HepG2 (cell line): ENCODE measurements at regions not wholly inside any gene's neighbourhood (a gene's known extent, or its start where the extent isn't known, plus 50 kb on each side); places are given as distances from the start of the nearest gene placed in this dataset.

Experiments
- DMTF1 ChIP-seq: sonication (generic); formaldehyde crosslinking; IDR thresholded peaks from 2 replicates; pipeline ENCODE4 v1.4.0; 2020; ENCODE audit warnings: mild to moderate bottlenecking, missing genetic modification reagents
- GPN1 ChIP-seq: sonication (generic); formaldehyde crosslinking; IDR thresholded peaks from 2 replicates; pipeline ENCODE4 v1.5.1; 2020; ENCODE audit warnings: missing genetic modification reagents, borderline replicate concordance
- HNF1A ChIP-seq, 2 experiments: sonication (generic) in 1 of 2; formaldehyde crosslinking in 1 of 2; IDR thresholded peaks; 2 replicates each; pipeline versions ENCODE4 v1.4.0 to v1.6.1; 2016 to 2020; ENCODE audit warnings: borderline replicate concordance in 1 of 2, low read depth in 1 of 2, mild to moderate bottlenecking in 1 of 2, missing genetic modification reagents in 1 of 2
- IRX3 ChIP-seq: sonication (generic); formaldehyde crosslinking; IDR thresholded peaks from 2 replicates; pipeline ENCODE4 v1.8.1; 2023; ENCODE audit warnings: mild to moderate bottlenecking, low read depth, missing genetic modification reagents, borderline replicate concordance
- NFKB2 ChIP-seq: sonication (generic); formaldehyde crosslinking; IDR thresholded peaks from 2 replicates; pipeline ENCODE4 v1.4.0; 2020; ENCODE audit warnings: missing genetic modification reagents, borderline replicate concordance
- PRPF4 ChIP-seq: fragments of 200-400 bp; formaldehyde crosslinking; IDR thresholded peaks from 2 replicates; pipeline ENCODE4 v1.6.1; 2016; ENCODE audit warnings: low read length, low read depth; ENCODE audit not compliant: poor library complexity, severe bottlenecking
- SMYD3 ChIP-seq: sonication (generic); formaldehyde crosslinking; IDR thresholded peaks from 2 replicates; pipeline ENCODE4 v1.8.1; 2023; ENCODE audit warnings: mild to moderate bottlenecking, missing genetic modification reagents
- THAP8 ChIP-seq: sonication (generic); formaldehyde crosslinking; IDR thresholded peaks from 2 replicates; pipeline ENCODE4 v1.5.1; 2020; ENCODE audit warnings: missing genetic modification reagents, mild to moderate bottlenecking, borderline replicate concordance
- ZMYM3 ChIP-seq: sonication (generic); formaldehyde crosslinking; IDR thresholded peaks from 2 replicates; pipeline ENCODE4 v1.5.1; 2020; ENCODE audit warnings: mild to moderate bottlenecking, missing genetic modification reagents
- ZNF362 ChIP-seq: sonication (generic); formaldehyde crosslinking; IDR thresholded peaks from 2 replicates; pipeline ENCODE4 v1.4.0; 2020; ENCODE audit warnings: missing genetic modification reagents, mild to moderate bottlenecking, borderline replicate concordance
- ZNF570 ChIP-seq: sonication (generic); formaldehyde crosslinking; IDR thresholded peaks from 2 replicates; pipeline ENCODE4 v1.4.0; 2020; ENCODE audit warnings: mild to moderate bottlenecking, missing genetic modification reagents, borderline replicate concordance
- ZNF672 ChIP-seq: sonication (generic); formaldehyde crosslinking; IDR thresholded peaks from 2 replicates; pipeline ENCODE4 v1.8.1; 2022; ENCODE audit warnings: missing genetic modification reagents
- ZNF777 ChIP-seq: sonication (generic); formaldehyde crosslinking; IDR thresholded peaks from 2 replicates; pipeline ENCODE4 v1.4.0; 2020; ENCODE audit warnings: missing genetic modification reagents
- ZSCAN12 ChIP-seq: sonication (generic); formaldehyde crosslinking; IDR thresholded peaks from 2 replicates; pipeline ENCODE4 v1.9.0; 2021; ENCODE audit warnings: mild to moderate bottlenecking, missing genetic modification reagents

GRCh38 chr20:50398821-50399554 is 111.2 kb upstream of the PTPN1 start (continued):
- no peak for TF ChIP-seq THAP8 (CRISPR knock-in tag)
- TF ChIP-seq PRPF4, result peak; percentile 99
- peak; percentile 91 for TF ChIP-seq ZNF362 (CRISPR knock-in tag)
- no peak for TF ChIP-seq ZSCAN12 (CRISPR knock-in tag)
- TF ChIP-seq DMTF1, result no peak
- no peak; the same call in 1 of the 2 replicates for TF ChIP-seq NFKB2
- no peak for TF ChIP-seq GPN1
- TF ChIP-seq ZNF570 (CRISPR knock-in tag), result peak; percentile 89
- TF ChIP-seq SMYD3 (CRISPR knock-in tag), result peak; percentile 93
- no peak for TF ChIP-seq ZNF672 (CRISPR knock-in tag)
- TF ChIP-seq HNF1A (IDR thresholded peaks at IDR 0.05; ENCODE audit: low read depth), result peak; percentile 90
- peak; percentile 98 for TF ChIP-seq HNF1A (CRISPR knock-in tag; IDR thresholded peaks at IDR 0.05; ENCODE audit: borderline replicate concordance)
- TF ChIP-seq ZMYM3 (CRISPR knock-in tag), result peak; percentile 98
- TF ChIP-seq ZNF777, result peak; percentile 59
- TF ChIP-seq IRX3 (CRISPR knock-in tag), result no peak; the same call in none of the 2 replicates
